Activated T-helper 17 cell treated with anti-CD3 and anti-CD28 coated beads, Interleukin-2, amount 50 U/mL, for 72 hours (primary cell): ENCODE measurements at regions not wholly inside any gene's neighbourhood (a gene's known extent, or its start where the extent isn't known, plus 50 kb on each side); places are given as distances from the start of the nearest gene placed in this dataset.
"Not testable (repeated sequence)": the region's sequence is repeated elsewhere in the genome, so short reads cannot be mapped to it uniquely, and the experiment has no call there.

Experiments used
- ATAC-seq: fragments of 150-1000 bp; cut with Tn5 transposase; replicated peaks from 2 replicates; pipeline ENCODE4 v1.10.0; 2021; ENCODE audit warnings: mild to moderate bottlenecking, moderate library complexity
- H3K27ac Mint-ChIP-seq: one replicate; pipeline ENCODE4 v1.8.0; 2022; ENCODE audit warnings: mixed read lengths
- H3K27me3 Mint-ChIP-seq: one replicate; pipeline ENCODE4 v1.8.0; 2022; ENCODE audit warnings: mixed read lengths
- H3K36me3 Mint-ChIP-seq: one replicate; pipeline ENCODE4 v1.8.0; 2022; ENCODE audit warnings: low read depth, mild to moderate bottlenecking, mixed read lengths
- H3K4me1 Mint-ChIP-seq: one replicate; pipeline ENCODE4 v1.8.0; 2022; ENCODE audit warnings: mixed read lengths
- H3K4me3 Mint-ChIP-seq: one replicate; pipeline ENCODE4 v1.8.0; 2022; ENCODE audit warnings: mild to moderate bottlenecking, mixed read lengths
- H3K9me3 Mint-ChIP-seq: one replicate; pipeline ENCODE4 v1.8.0; 2022; ENCODE audit warnings: mixed read lengths

DNA sequence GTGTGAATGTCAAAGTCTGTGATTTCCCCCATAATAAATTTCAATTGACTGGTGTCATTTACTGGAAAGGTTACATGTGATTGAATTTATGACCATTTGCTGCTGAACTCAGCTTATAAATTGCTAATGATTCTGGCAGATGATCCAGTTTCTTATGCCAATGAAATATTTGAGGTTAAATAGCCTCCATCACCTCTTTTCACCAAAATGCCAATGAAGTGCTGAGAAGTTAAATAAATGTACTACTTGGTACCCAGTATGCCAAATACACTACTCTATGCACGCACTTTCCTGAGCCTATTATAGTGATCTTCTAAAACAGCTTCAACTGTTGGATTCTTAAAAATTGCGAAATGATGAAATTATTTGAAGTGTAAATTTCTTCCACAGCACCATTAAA lies 741.4 kb downstream of the PLA2G4A start:
- Mint-ChIP-seq H3K9me3 (no peaks in the 10 kb centered on the region), H3K4me3 (no peak overlapping the region), H3K4me1 (no peaks in the 10 kb centered on the region), H3K36me3 (no peaks in the 10 kb centered on the region), H3K27me3 (no peaks in the 10 kb centered on the region), H3K27ac (no peak overlapping the region)
- no peak for ATAC-seq

DNA sequence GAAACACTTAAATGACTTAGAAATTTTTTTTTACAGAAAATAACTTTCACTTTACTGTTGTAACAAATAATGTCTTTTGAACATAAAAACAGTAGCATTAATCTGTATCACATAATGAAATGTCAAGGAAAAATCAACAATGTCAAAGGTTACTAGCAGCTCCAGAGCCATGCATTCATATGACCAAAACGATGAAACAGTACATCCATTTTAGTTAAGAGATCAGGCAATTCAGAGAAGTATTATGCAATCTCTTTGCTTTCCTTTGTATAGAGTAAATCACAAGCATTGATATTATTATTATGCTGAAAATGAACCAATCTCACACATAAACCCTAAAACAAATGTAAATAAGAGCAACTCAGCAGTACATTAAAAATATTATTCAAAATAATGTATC lies 748.9 kb downstream of the PLA2G4A start:
- H3K27ac Mint-ChIP-seq = no peak overlapping the region
- H3K4me1 Mint-ChIP-seq = no peaks in the 10 kb centered on the region
- H3K36me3 Mint-ChIP-seq = no peaks in the 10 kb centered on the region
- H3K4me3 Mint-ChIP-seq = no peak overlapping the region
- peaks cover 9% of the 10 kb centered on the region for H3K9me3 Mint-ChIP-seq
- H3K27me3 Mint-ChIP-seq = no peaks in the 10 kb centered on the region
- no peak for ATAC-seq

DNA sequence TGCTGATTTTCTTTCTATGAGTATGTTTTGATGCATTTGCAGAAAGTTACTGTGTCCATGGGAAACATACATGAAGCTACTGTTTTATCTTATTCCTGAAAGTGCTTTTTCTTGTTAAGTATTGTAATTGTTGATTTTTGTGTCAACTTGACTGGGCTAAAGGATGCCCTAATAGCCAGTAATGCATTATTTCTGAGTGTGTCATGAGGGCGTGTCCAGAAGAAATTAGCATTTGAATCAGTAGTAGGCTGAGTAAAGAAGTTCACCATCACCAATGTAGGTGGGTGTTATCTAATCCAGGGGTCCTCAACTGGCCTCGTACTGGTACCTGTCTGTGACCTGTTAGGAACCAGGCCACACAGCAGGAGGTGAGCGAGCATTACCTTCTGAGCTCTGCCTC lies 760.2 kb downstream of the PLA2G4A start:
- Mint-ChIP-seq H3K4me3 (no peak overlapping the region), H3K9me3 (no peaks in the 10 kb centered on the region), H3K4me1 (no peaks in the 10 kb centered on the region), H3K27ac (no peak overlapping the region), H3K36me3 (no peaks in the 10 kb centered on the region), H3K27me3 (no peaks in the 10 kb centered on the region)
- no peak for ATAC-seq

DNA sequence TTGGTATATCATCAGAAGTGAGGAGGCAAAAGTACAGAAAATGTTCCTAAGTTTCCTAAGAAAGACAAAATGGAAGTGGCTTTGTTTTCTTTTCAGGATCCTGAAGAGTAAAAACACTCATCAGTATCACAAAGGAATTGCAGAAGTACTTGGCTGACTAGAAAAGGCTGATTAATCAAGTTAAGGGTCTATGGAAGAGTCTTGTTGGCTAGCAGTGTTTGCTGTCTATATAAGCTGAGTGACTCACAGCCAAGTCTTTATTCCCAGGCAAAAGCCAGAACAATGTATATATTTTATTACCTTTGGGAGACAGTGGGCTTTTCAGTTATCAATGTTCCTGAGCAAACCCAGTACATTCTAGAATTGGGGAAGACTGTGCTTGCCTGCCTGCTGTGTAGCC lies 777.0 kb downstream of the PLA2G4A start:
- Mint-ChIP-seq H3K27me3 (no peaks in the 10 kb centered on the region), H3K4me1 (no peaks in the 10 kb centered on the region), H3K27ac (no peak overlapping the region), H3K36me3 (no peaks in the 10 kb centered on the region), H3K9me3 (peaks cover 10% of the 10 kb centered on the region), H3K4me3 (no peak overlapping the region)
- no peak for ATAC-seq

DNA sequence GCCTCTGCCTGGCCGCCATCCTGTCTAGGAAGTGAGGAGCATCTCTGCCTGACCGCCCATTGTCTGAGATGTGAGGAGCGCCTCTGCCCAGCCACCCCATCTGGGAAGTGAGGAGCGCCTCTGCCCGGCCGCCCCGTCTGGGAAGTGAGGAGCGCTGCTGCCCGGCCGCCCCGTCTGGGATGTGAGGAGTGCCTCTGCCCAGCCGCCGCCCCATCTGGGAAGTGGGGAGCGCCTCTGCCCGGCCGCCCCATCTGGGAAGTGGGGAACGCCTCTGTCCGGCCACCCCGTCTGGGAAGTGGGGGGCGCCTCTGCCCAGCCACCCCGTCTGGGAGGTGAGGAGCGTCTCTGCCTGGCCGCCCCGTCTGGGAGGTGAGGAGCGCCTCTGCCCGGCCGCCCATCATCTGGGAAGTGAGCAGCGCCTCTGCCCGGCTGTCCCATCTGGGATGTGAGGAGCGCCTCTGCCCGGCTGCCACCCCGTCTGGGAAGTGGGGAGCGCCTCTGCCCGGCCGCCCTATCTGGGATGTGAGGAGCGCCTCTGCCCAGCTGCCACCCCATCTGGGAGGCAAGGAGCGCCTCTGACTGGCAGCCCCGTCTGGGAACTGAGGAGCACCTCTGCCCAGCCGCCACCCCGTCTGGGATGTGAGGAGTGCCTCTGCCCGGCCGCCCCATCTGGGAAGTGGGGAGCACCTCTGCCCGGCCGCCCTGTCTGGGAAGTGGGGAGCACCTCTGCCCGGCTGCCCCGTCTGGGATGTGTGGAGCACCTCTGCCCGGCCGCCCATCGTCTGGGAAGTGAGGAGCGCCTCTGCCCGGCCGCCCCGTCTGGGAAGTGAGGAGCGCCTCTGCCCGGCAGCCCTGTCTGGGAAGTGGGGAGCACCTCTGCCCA lies 787.3 kb downstream of the PLA2G4A start:
- not testable (repeated sequence) for H3K27ac Mint-ChIP-seq, H3K4me3 Mint-ChIP-seq, H3K4me1 Mint-ChIP-seq, H3K36me3 Mint-ChIP-seq, H3K27me3 Mint-ChIP-seq, ATAC-seq
- H3K9me3 Mint-ChIP-seq = peaks cover 19% of the 10 kb centered on the region

DNA sequence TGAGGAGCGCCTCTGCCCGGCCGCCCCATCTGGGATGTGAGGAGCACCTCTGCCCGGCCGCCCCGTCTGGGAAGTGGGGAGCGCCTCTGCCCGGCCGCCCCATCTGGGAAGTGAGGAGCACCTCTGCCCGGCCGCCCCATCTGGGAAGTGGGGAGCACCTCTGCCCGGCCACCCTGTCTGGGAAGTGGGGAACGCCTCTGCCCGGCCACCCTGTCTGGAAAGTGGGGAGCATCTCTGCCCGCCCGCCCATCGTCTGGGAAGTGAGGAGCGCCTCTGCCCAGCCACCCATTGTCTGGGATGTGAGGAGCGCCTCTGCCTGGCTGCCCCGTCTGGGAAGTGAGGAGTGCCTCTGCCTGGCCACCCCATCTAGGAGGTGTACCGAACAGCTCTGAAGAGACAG lies 788.1 kb downstream of the PLA2G4A start:
- ATAC-seq = not testable (repeated sequence)
- peaks cover 19% of the 10 kb centered on the region for H3K9me3 Mint-ChIP-seq

DNA sequence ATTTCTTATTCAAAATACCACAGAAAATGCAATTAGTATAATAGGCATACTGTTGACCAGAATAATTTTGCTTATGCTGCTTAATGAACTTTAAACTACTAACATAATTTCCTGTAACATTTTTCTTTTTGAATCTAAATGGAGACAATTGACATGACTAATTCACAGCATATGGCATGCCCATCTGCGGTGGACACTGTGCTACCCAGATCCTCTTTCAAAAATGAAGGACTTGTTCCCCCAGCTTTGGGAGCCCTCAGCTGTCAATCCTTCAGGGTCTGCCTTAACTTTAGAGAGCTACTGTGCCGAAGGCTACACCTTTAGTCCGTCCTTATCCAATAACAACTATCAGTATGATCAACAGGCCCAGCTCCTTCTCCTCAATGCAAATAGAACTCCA lies 789.0 kb downstream of the PLA2G4A start:
- peaks cover 19% of the 10 kb centered on the region for H3K9me3 Mint-ChIP-seq
- no peak overlapping the region for H3K4me3 Mint-ChIP-seq
- H3K27me3 Mint-ChIP-seq = no peaks in the 10 kb centered on the region
- H3K27ac Mint-ChIP-seq = no peak overlapping the region
- H3K4me1 Mint-ChIP-seq = no peaks in the 10 kb centered on the region
- no peak for ATAC-seq
- no peaks in the 10 kb centered on the region for H3K36me3 Mint-ChIP-seq

More for the DNA sequence above, 788.1 kb downstream of the PLA2G4A start:
- H3K4me3 Mint-ChIP-seq, H3K27me3 Mint-ChIP-seq, H3K36me3 Mint-ChIP-seq, H3K27ac Mint-ChIP-seq, H3K4me1 Mint-ChIP-seq: not testable (repeated sequence)

DNA sequence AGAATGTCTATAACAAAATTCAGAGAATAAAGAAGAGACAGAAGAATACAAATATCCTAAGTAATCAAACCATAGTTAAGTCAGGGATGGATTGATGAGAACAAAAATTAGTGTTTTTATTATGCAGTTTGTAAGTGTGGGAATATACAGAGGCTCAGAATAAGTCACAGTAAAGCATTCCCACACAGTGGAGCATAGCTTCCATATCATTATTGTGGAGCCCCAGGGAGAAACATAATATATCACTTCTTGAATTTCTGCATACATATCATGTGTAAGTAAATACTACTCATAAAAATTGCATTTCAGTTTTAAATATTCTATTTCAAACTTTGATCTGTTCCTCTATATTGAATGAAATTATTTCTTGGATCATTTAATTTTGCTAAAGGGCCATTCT lies 790.4 kb downstream of the PLA2G4A start:
- H3K9me3 Mint-ChIP-seq = peaks cover 19% of the 10 kb centered on the region
- H3K27me3 Mint-ChIP-seq = no peaks in the 10 kb centered on the region

DNA sequence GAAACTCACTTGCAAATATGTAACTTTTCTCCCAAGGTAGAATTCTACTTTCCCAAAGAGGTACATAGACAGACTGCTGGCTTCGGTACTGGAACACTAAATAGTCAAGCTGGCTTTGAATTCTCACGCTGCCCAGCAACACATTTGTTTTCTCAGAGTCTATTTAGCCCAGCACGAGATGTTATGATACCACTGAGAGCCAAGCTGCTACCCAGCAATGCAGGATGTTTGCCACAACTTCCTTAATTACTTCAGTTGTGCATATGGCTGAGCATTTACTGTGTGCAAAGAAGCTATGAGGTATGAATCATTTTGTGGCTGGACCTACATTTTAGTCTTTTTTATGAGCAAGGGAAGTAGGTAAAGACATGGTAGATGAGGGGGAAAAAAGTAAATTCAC lies 793.2 kb downstream of the PLA2G4A start:
- no peak for ATAC-seq
- Mint-ChIP-seq H3K9me3 (peaks cover 9% of the 10 kb centered on the region), H3K4me3 (no peak overlapping the region)

More for the DNA sequence above, 790.4 kb downstream of the PLA2G4A start:
- no peak overlapping the region for H3K27ac Mint-ChIP-seq
- no peak overlapping the region for H3K4me3 Mint-ChIP-seq
- H3K36me3 Mint-ChIP-seq = no peaks in the 10 kb centered on the region
- no peak for ATAC-seq
- H3K4me1 Mint-ChIP-seq = no peaks in the 10 kb centered on the region

DNA sequence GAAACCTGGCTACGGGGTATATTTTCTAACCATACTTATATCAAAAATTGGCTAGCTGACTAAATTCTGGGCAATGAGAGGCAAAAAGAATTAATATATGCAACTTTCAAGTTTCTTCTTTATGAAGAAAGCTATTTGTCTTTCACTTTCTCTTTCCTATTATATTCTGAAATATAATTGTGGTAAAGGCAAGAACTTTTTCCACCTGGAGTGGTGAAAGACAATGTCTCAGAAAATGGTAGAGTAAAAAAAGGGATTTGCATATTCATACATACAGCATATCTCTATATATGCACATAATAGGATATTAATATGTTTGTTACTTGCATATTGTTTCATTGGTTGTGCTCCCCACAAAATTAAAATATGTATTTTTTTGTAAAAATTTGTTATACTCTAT lies 793.8 kb downstream of the PLA2G4A start:
- H3K27me3 Mint-ChIP-seq = no peaks in the 10 kb centered on the region
- ATAC-seq = no peak
- no peaks in the 10 kb centered on the region for H3K36me3 Mint-ChIP-seq
- peaks cover 9% of the 10 kb centered on the region for H3K9me3 Mint-ChIP-seq
- H3K4me3 Mint-ChIP-seq = no peak overlapping the region
- no peak overlapping the region for H3K27ac Mint-ChIP-seq
- H3K4me1 Mint-ChIP-seq = no peaks in the 10 kb centered on the region

More for the DNA sequence above, 793.2 kb downstream of the PLA2G4A start:
- Mint-ChIP-seq H3K36me3 (no peaks in the 10 kb centered on the region), H3K27me3 (no peaks in the 10 kb centered on the region), H3K27ac (no peak overlapping the region), H3K4me1 (no peaks in the 10 kb centered on the region)

DNA sequence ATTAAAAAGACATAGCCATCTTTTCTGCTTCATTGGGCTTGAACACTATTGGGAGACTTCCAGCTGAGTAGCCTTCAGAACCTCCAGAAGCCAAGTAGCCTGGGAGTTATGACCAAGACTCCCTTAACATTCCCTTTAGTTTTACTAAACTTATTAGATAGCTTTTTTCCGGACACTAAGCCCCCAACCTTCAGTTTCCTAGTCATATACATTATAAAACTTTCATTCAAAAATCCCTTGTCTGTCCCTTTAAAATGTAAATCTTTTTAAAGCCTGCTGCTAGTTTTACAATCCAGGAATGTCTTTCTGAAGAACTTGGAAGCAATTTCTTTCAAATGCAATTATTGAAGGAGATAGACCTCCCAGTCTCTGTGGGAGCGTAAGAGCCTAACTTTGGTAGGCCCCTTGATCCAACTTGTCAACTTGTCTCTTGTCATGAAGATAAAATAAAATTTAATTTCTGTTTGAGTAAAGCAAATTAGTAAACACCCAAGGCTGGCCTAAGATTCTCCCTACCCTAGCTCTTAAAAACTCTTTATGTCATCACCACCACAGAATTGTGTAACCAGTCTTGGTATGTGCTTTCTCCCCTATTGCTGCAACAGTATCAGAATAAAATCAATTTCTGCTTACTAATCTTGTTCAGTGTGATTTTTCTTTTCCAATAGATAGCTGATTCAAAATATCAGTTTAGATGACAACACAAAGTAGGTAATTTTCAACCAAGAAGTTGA lies 796.2 kb downstream of the PLA2G4A start:
- Mint-ChIP-seq H3K27ac (no peak overlapping the region), H3K27me3 (no peaks in the 10 kb centered on the region), H3K36me3 (no peaks in the 10 kb centered on the region), H3K9me3 (no peaks in the 10 kb centered on the region), H3K4me3 (no peak overlapping the region), H3K4me1 (no peaks in the 10 kb centered on the region)
- no peak for ATAC-seq

DNA sequence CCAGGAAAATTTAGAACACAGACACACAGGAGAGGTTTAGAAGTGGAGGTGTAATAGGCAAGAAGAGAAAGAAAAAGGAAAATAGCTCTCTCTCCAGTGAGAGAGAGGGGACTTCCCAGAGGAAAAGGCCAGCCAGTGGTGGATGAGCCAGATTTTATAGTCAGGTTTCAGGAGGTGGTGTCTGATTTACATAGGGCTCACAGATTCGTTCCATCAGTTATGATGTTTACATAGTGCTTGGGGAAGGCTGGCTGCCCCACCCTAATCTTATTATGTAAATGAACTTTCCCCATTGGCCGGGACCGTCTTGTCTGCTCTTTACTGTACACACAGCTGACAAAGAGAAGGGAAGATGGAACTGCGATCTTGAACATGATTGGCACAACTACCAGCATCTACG lies 797.3 kb downstream of the PLA2G4A start:
- Mint-ChIP-seq H3K36me3 (no peaks in the 10 kb centered on the region), H3K4me3 (no peak overlapping the region), H3K4me1 (no peaks in the 10 kb centered on the region), H3K27me3 (no peaks in the 10 kb centered on the region), H3K9me3 (peaks cover 8% of the 10 kb centered on the region), H3K27ac (no peak overlapping the region)
- ATAC-seq = no peak

DNA sequence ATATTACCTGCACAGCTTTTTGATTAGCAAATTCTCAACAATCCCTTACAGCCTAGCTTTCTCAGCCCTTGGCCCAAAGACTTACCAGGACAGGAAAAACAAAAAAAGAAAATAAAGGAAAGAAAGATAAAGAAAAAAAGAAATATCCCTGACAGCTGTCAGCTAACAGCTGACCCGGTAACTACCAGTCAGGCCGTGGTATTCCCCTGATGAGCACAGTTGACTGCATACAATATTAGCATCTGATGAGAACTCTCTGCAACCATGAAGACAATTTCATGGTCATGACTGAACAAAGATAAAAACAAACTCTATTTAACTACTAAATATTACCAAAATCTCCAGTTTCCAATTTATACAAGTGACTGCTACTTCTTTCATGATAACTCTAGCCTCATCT lies 798.8 kb downstream of the PLA2G4A start:
- H3K27me3 Mint-ChIP-seq = no peaks in the 10 kb centered on the region
- H3K27ac Mint-ChIP-seq = no peak overlapping the region
- no peak overlapping the region for H3K4me3 Mint-ChIP-seq
- no peaks in the 10 kb centered on the region for H3K36me3 Mint-ChIP-seq
- no peak for ATAC-seq
- no peaks in the 10 kb centered on the region for H3K4me1 Mint-ChIP-seq
- H3K9me3 Mint-ChIP-seq = peaks cover 14% of the 10 kb centered on the region

DNA sequence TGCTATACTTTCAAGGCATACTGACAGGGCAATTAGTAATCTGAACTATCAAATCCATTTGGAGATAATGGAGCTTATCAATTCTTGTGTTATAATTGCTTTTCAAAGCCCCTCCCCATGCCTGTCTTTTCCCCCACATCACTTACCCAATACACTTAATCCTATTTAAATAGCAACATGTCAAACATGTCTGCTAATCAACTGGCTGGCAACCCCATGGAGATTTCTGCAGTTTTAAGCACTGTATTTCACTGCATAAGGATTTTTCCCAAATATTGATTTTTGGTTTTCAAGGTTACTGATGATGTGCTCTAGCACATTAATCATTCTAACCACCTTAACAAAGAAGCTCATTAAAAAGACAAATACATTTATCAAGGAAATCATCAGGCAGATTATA lies 800.3 kb downstream of the PLA2G4A start:
- no peaks in the 10 kb centered on the region for H3K27me3 Mint-ChIP-seq
- ATAC-seq = no peak
- H3K36me3 Mint-ChIP-seq = no peaks in the 10 kb centered on the region

More for the DNA sequence above, 800.3 kb downstream of the PLA2G4A start:
- H3K27ac Mint-ChIP-seq = no peak overlapping the region
- peaks cover 14% of the 10 kb centered on the region for H3K9me3 Mint-ChIP-seq
- H3K4me1 Mint-ChIP-seq = no peaks in the 10 kb centered on the region
- no peak overlapping the region for H3K4me3 Mint-ChIP-seq
